NCI-H1930 (cell line): ENCODE measurements at regions not wholly inside any gene's neighbourhood (a gene's known extent, or its start where the extent isn't known, plus 50 kb on each side); places are given as distances from the start of the nearest gene placed in this dataset.
"Not testable (repeated sequence)": the region's sequence is repeated elsewhere in the genome, so short reads cannot be mapped to it uniquely, and the experiment has no call there.

Experiments used
- DNase-seq, 2 experiments: peaks; one replicate each; lab custom pipeline; 2025; lab: John Stamatoyannopoulos, UW

- DNase-seq, result no peak
Observed at GRCh38 chr12:105534068-105534467, 203.6 kb downstream of the C12orf75 start.

- not testable (repeated sequence) for DNase-seq
Observed at GRCh38 chr12:105535033-105535432, 204.5 kb downstream of the C12orf75 start.

- DNase-seq, result no peak
Observed at GRCh38 chr12:105538880-105539279, 208.4 kb downstream of the C12orf75 start.

DNA sequence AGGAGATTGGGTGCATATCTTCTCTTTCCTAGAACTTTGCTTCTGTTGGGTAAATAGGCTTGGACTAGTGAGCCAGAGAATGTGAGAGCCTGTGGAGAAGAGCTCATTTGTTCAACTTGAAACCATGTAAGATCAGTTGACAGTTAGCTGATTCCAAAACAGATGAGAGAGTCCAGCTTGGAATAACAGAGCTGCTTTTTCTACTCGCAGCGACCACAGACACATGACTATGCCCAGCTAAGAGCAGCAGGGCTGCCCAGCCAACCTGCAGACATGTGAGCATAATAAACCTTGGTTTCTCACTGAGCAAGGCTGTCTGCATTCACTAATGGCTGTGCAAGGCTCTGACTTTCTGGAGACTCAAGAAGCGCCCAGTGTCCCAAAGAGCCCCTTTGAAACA, 209.2 kb downstream of the C12orf75 start:
- DNase-seq, result no peak

DNA sequence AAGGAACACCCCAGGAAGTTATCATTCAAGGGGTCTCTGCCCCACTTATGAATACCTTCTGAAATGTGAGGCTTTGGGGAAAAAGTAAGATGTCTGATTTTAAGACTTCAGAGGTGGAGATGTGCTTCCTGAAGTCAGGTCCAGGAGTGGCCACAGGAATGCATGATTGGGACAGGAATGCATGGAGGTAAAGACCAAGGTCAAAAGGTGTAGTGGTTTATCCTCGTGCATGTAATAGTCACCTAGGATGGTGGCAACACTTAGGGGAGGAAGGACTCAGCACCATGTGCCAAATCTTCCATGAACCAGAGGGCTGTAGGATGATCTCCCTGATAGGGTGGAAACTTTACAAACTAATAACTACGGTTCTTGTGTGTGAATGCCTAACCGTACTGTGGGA, 217.3 kb downstream of the C12orf75 start:
- DNase-seq, result no peak

GRCh38 chr12:105548626-105549025, 218.1 kb downstream of the C12orf75 start:
- no peak for DNase-seq

DNA sequence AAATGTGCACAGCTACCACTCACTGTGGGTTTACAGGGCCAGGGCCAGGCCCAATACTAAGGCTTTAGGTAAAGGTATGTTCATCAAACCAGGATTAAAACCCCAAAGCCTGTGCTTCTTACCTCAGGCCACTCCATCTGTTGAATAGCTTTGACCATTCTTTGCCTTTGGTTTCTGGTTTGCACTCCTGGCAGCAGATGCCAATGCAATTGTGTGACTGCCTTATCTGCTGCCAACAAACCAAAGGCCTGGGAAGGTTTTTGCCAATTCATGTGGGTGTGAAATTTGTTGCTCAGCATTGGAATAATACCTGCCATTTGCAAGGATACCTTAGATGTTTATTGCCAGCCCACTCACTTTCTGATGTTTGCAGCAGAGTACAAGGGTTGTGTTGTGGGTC, 221.6 kb downstream of the C12orf75 start:
- no peak for DNase-seq

DNA sequence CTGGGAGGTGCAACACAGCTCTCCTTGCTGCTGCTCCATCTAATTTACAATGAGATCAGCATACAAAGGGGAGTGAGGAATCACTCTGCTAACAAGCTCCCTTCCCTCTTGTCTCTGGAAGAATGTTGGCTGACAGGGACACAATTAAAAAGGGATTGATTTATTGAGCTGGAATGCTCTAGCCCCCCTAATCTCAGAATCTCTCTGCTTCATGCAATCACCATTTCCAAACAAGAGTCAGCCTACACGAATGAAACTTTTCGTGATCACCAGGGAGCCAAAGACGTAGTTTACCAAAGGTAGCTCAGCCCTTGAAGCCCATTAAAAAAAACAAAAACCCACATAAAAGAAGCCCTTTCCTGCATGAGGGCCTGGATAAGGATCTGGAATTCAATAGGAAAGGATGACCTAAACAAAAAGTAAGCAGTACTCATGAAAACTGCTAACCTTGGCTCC, 223.8 kb downstream of the C12orf75 start:
- DNase-seq, result no peak

DNA sequence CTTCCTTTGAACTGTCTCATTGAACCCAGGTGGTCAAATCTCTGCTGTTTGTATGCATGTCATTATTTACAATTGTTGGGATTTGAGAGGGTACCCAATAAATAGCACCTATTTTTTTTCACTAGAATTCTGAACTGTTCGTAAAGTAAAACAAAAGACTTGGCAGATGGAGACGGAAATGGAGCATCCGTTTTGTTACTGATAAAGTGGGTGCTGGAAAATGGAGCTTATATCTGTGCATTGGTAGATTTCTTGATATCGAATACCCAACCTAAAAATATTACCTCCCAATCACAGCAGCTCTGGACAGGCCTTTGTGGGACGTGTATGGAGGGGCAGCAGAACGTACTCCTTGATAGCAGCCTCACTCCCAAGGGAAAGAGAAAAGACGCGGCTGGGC, 224.4 kb downstream of the C12orf75 start:
- DNase-seq, result no peak

DNA sequence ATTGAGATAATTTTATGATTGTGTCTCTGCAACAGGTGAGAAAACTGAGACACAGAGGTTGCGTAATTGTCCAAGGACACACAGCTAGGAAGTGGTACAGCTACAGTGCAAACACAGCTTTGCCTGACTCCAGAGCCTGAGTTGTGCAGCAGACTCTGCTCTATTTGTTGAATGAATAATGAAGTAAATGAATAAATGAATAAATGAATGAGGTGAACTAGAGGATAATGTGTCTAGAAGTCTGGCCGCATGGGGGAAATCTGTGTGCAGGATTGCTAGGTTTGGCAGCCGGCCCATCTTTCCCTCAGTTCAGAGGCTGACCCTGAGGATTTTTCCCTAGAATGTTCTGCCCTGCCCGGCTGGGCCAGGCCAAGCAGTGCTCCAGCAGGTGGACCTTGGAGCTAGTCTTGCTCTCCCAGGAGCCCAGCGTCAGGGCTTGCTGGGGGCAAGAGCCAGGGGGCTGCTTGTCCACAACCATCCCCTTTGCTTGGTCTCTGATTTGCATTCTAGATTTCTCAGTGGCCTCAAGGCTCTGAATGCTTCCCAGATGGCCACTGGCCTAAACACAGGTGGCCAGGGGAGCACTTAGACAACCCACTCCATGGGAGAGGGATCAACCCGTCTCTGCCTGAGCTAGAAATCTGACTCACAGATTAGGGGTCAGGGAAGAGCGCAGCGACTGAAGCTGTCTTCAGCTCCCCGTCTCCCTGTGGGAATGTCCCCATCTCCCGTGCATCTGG, 225.2 kb downstream of the C12orf75 start:
- DNase-seq, result no peak

DNA sequence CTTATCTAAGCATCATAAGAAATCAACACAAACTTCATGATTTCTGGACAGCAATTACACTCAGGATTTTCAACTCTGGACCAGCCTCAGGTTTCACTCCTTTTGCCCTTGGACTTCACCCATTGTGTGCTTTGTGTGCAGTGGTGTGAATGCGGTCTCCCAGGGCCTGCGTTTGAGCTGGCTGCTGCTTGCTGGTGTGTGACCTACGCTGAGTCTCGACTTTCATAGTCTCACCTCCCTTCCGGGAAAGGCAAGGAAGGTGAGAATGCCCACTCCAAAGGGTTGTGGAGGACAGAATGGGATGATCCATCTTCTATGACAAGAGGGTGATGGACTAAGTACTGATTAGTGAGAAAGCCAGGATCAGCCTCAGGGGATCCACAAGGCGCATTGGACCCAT, 228.8 kb downstream of the C12orf75 start:
- DNase-seq, result no peak

GRCh38 chr12:105561546-105562198, 231.2 kb downstream of the C12orf75 start:
- no peak for DNase-seq

DNA sequence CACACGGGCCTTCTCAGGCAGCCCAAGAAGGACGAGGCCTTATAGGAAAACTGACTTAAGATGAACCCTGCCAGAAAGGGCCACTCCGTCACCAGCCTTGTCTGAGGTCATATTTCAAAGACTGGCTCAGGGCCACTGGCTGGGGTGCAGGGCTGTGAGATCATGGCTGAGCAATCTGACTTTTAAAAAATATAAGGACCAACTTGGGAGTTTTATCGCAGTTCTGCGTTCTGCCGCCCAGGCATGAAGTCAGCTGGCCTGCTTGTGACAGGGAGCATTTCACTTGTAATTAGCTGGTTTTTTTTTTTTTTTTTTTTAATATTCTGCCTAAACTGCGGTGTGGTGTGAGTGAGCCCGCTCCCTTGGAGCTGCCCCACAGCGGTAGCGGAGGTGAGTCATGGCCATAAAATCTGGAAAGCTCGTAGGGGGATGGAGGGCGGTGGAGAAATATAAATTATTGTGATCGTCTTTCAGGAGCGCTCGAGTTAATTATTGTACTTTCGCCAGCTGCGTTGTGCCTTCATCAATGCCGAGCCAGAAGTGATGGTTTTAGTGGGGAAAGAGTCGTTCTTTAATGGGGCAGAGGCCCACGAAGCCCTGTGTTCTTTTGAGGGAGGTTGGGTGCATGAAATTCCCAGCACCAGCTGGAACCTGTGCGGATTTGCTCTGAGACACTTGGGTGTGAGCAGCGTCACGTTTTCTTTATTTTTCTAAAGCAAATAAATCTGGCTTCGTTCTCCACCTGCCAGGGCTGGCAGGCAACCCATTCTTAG, 231.9 kb downstream of the C12orf75 start:
- DNase-seq, result no peak

GRCh38 chr12:105567061-105567460, 236.6 kb downstream of the C12orf75 start:
- no peak for DNase-seq

DNA sequence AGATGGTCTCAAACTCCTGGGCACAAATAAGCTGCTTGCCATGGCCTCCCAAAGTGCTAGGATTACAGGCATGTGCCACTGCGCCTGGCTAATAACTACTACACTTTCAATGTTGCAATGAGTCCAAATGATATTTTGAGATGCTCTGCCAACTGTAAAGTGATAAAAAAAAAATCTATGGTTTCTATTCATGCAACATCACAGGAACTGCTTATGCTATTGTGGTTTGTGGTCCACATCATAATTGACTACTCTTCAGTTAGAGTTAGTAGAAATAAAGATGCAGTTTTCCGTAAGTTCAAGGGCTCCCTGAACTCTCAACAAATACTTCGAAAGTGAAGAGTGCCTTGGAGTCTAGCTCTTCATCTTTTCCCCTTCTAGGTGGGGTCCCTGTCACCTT, 239.4 kb downstream of the C12orf75 start:
- no peak for DNase-seq

DNA sequence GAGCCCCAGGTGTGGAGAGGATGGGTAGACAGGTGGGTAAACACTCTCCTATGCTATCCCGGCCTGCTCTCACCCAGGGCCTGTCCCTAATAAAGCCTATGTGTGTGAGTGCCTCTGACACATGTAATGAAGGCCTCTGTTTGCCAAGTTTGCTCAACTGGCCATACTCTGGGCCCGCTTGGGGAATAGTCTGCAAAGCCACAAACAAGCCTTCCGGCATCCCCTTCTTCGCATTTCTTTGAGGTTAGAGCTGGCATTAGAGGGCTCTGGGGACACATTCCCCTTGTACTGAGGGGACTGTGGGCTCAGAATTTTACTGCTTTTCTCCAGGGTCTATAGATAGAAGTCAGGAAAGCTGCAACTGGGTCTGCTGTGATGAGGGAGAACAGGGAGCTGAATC, 240.5 kb downstream of the C12orf75 start:
- no peak for DNase-seq

- DNase-seq, result no peak
Observed at GRCh38 chr12:105573574-105573973, 243.1 kb downstream of the C12orf75 start.

GRCh38 chr12:105574056-105574715, 243.7 kb downstream of the C12orf75 start:
- DNase-seq, result no peak

DNA sequence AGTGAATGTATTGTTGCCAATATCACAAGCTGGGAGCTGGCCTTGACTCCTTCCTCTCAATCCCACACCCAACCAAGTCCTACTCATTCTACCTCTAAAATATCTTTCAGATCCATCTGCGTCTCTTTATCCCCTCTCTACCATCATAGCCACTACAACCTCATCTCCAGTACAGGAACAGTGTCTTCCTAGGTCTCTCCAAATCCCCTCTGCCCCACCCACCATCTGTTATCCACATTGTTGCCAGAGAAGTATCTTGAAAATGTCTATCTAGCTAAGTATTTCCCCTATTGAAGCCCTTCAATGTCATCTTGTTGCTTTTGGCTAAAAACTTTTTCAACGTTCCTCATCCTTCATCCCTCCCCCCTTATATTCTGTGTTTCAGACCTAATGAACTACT, 244.7 kb downstream of the C12orf75 start:
- no peak for DNase-seq

- DNase-seq, result no peak
Observed at GRCh38 chr12:105576261-105576660, 245.8 kb downstream of the C12orf75 start.

DNA sequence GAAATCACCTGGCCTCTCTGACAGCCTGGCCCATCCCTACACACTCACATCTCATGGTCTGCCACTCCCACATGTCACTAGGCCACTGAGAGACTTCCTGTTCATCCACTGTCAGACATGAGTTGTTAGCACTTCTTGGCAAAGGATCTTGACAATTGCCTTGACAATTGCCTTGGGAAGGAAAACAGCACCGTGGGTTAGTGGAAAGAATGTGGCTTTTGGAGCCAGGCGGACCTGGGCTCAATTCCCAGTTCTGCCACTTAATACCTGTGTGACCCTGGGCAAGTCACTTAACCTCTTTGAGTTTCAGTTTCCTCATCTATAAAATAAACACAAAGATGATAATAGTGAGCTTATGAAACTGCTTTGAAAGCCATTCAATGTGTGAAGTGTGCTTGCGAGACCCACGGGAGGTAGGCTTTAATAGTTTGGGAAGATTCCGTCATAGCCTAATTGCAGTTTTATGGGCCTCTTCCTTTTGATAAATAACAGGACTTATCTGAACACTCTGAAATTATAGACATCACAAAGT, 250.4 kb downstream of the C12orf75 start:
- DNase-seq, result no peak

DNA sequence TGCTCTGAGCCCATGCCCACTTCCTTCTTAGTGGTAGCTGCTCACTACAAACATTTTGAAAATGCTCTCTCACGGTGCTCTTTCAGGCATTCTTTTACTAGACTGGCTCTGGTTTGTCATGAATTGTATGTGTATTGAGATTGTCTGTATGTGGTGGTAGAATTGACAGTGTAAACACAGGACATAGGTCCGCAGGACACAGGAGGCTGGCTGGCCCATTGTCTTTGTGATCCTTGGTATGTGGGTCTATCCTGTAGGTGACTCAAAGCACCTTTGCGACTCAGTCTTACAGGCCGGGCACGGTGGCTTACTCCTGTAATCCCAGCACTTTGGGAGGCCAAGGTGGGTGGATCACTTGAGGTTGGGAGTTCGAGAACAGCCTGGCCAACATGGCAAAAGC, 250.9 kb downstream of the C12orf75 start:
- DNase-seq, result no peak
